Endothelial cell of umbilical vein (primary cell): ENCODE measurements at regions not wholly inside any gene's neighbourhood (a gene's known extent, or its start where the extent isn't known, plus 50 kb on each side); places are given as distances from the start of the nearest gene placed in this dataset.

Experiments used
- BruUV-seq: library from RNA; stranded (reverse); fragments of 400-500 nt; replicated peaks from 2 replicates; lab custom pipeline; 2021; lab: Mats Ljungman, UMichigan
- CTCF ChIA-PET: fragments of 300-600, 350-600 bp; sonication (Branson Sonifier 250); formaldehyde crosslinking; loops from one replicate; lab custom pipeline; 2021; ENCODE audit warnings: antibody characterized with exemption, inconsistent platforms; lab: Charles Lee
- POLR2A ChIA-PET: fragments of 300-600, 350-600 bp; sonication (Branson Sonifier 250); formaldehyde crosslinking; loops from one replicate; lab custom pipeline; 2021; ENCODE audit warnings: antibody characterized with exemption, inconsistent platforms; lab: Charles Lee
- DNase-seq: peaks from one replicate; pipeline ENCODE4 v3.0.0-alpha.2; 2011; ENCODE audit warnings: low read depth, low spot score
- FAIRE-seq: peaks from 2 replicates; lab custom pipeline; 2011; peaks lifted over from hg19 to GRCh38; lab: Jason Lieb, UNC
- H2AFZ ChIP-seq: 2 replicates; pipeline ENCODE4 v1.6.0; 2012; ENCODE audit warnings: low read depth, low read length, control low read depth, inconsistent platforms
- H3K27ac ChIP-seq: 2 replicates; pipeline ENCODE4 v1.5.1; 2011; ENCODE audit warnings: low read depth, mild to moderate bottlenecking, control low read depth, low read length, moderate library complexity; ENCODE audit not compliant: insufficient read depth
- H3K27me3 ChIP-seq, 2 experiments: 2 replicates each; pipeline versions ENCODE4 v1.6.0 to v1.6.1; 2011; ENCODE audit warnings: low read length in 2 of 2, mixed read lengths in 1 of 2; ENCODE audit not compliant: control insufficient read depth in 2 of 2, insufficient read depth in 2 of 2
- H3K36me3 ChIP-seq, 2 experiments: 2 replicates in 1 of 2; 3 replicates in 1 of 2; pipeline ENCODE4 v1.5.1; 2011; ENCODE audit warnings: low read length in 2 of 2, mild to moderate bottlenecking in 1 of 2, moderate library complexity in 1 of 2; ENCODE audit not compliant: control insufficient read depth in 2 of 2, insufficient read depth in 2 of 2; ENCODE audit errors: extremely low read depth in 1 of 2
- H3K4me1 ChIP-seq: 3 replicates; pipeline ENCODE4 v1.5.1; 2011; ENCODE audit warnings: mild to moderate bottlenecking, low read length; ENCODE audit not compliant: control insufficient read depth, insufficient read depth; ENCODE audit errors: extremely low read depth
- H3K4me2 ChIP-seq: 2 replicates; pipeline ENCODE4 v1.6.1; 2011; ENCODE audit warnings: low read length, control low read depth, mixed read lengths; ENCODE audit not compliant: insufficient read depth
- H3K4me3 ChIP-seq, 3 experiments: fragments of 200-600 bp in 1 of 3; sonication (generic), shearing (Covaris generic) in 1 of 3; replicated peaks in 1 of 3; 2 replicates each; pipeline ENCODE4 v1.5.1; 2011 to 2016; ENCODE audit warnings: control low read depth in 3 of 3, low read length in 3 of 3, mild to moderate bottlenecking in 2 of 3, inconsistent platforms in 1 of 3, low read depth in 1 of 3, moderate library complexity in 1 of 3; ENCODE audit not compliant: insufficient read depth in 1 of 3
- H3K79me2 ChIP-seq: 2 replicates; pipeline ENCODE4 v1.6.0; 2012; ENCODE audit warnings: low read length, inconsistent platforms; ENCODE audit not compliant: control insufficient read depth, insufficient read depth
- H3K9ac ChIP-seq: replicated peaks from 2 replicates; pipeline ENCODE3; 2011; ENCODE audit warnings: low read length, control low read depth; ENCODE audit not compliant: insufficient read depth; ENCODE audit errors: extremely low read depth
- H3K9me1 ChIP-seq: replicated peaks from 3 replicates; pipeline ENCODE4 v1.6.0; 2011; ENCODE audit warnings: mild to moderate bottlenecking, low read length; ENCODE audit not compliant: control insufficient read depth, insufficient read depth; ENCODE audit errors: extremely low read depth
- H3K9me3 ChIP-seq: replicated peaks from 2 replicates; pipeline ENCODE4 v1.5.1; 2012; ENCODE audit warnings: low read length, inconsistent platforms; ENCODE audit not compliant: control insufficient read depth, insufficient read depth
- H4K20me1 ChIP-seq: replicated peaks from 2 replicates; pipeline ENCODE3; 2011; ENCODE audit warnings: mild to moderate bottlenecking, low read length; ENCODE audit not compliant: control insufficient read depth, insufficient read depth; ENCODE audit errors: extremely low read depth
- EZH2 ChIP-seq: IDR thresholded peaks from 2 replicates; pipeline ENCODE4 v1.6.1; 2012; ENCODE audit warnings: borderline replicate concordance, low read depth, mild to moderate bottlenecking, moderate library complexity, low read length, inconsistent platforms; ENCODE audit not compliant: severe bottlenecking
- FOS ChIP-seq: IDR thresholded peaks from 2 replicates; pipeline ENCODE4 v1.6.1; 2011; ENCODE audit warnings: mild to moderate bottlenecking, low read length, moderate library complexity, borderline replicate concordance; ENCODE audit not compliant: insufficient read depth
- JUN ChIP-seq: IDR thresholded peaks from 2 replicates; pipeline ENCODE4 v1.6.1; 2011; ENCODE audit warnings: borderline replicate concordance, low read depth; ENCODE audit not compliant: insufficient read length, insufficient read depth
- MYC ChIP-seq: IDR thresholded peaks from one replicate; pipeline ENCODE4 v1.6.1; 2011; ENCODE audit warnings: mild to moderate bottlenecking, low read depth, low read length
- POLR2AphosphoS5 ChIP-seq: IDR thresholded peaks from 2 replicates; pipeline ENCODE4 v1.6.1; 2012; ENCODE audit warnings: low read depth, mild to moderate bottlenecking, control low read depth, low read length, moderate library complexity; ENCODE audit not compliant: insufficient read depth
- dilution Hi-C: fragments of 300-500 bp; cut with MboI; formaldehyde crosslinking; loops from one replicate; pipeline ENCODE4 v1.15.0; 2019; ENCODE audit warnings: low sequenced_read_pairs; ENCODE audit not compliant: extremely low pct_ligation_motif_present
- intact Hi-C: fragments of 100-400 bp; cut with micrococcal nuclease; formaldehyde crosslinking; loops from one replicate; pipeline ENCODE4 v1.10.0; 2022
- TF ChIP-seq, protein P1 (sequence below), 2 donors: IDR thresholded peaks; 1 replicate in 1 of 2; 2 replicates in 1 of 2; pipeline ENCODE4 v1.5.1; 2011; ENCODE audit warnings: low read length in 2 of 2, mild to moderate bottlenecking in 2 of 2, moderate library complexity in 2 of 2, control low read depth in 1 of 2, inconsistent platforms in 1 of 2, low read depth in 1 of 2; ENCODE audit not compliant: insufficient read depth in 1 of 2; ENCODE audit errors: extremely low read depth in 1 of 2
- TF ChIP-seq, protein P2 (sequence below): IDR thresholded peaks from 2 replicates; pipeline ENCODE4 v1.6.1; 2011; ENCODE audit not compliant: insufficient read depth, insufficient read length

- no peak for DNase-seq
- POLR2A ChIA-PET: no interaction called here
- CTCF ChIA-PET: interaction anchor here (0.8 to 1.2 kb wide), 4 partner anchors 9 to 486 kb away, joined by 3 to 4 read pairs (median 3); no protein-coding TSS in a partner anchor
Observed at GRCh38 chr12:91868054-91868453, 277.6 kb downstream of the BTG1 start.

More at GRCh38 chr12:91868054-91868453, 277.6 kb downstream of the BTG1 start:
- Histone ChIP-seq H2AFZ (no peak overlapping the region), H3K4me1 (no peaks in the 10 kb centered on the region), H4K20me1 (no peaks in the 10 kb centered on the region), H3K27me3 (no peaks in the 10 kb centered on the region), H3K36me3 (no peaks in the 10 kb centered on the region), H3K9ac (no peak overlapping the region), H3K9me3 (no peaks in the 10 kb centered on the region), H3K4me2 (no peak overlapping the region), H3K79me2 (no peaks in the 10 kb centered on the region), H3K27ac (no peak overlapping the region), H3K4me3 (no peak overlapping the region), H3K9me1 (no peaks in the 10 kb centered on the region)
- dilution Hi-C loops: no loop called here
- intact Hi-C loops: no loop called here
- TF ChIP-seq JUN (no peak), EZH2 (no peak), MYC (no peak), POLR2AphosphoS5 (no peak), FOS (no peak)
- TF ChIP-seq, protein P1, sequence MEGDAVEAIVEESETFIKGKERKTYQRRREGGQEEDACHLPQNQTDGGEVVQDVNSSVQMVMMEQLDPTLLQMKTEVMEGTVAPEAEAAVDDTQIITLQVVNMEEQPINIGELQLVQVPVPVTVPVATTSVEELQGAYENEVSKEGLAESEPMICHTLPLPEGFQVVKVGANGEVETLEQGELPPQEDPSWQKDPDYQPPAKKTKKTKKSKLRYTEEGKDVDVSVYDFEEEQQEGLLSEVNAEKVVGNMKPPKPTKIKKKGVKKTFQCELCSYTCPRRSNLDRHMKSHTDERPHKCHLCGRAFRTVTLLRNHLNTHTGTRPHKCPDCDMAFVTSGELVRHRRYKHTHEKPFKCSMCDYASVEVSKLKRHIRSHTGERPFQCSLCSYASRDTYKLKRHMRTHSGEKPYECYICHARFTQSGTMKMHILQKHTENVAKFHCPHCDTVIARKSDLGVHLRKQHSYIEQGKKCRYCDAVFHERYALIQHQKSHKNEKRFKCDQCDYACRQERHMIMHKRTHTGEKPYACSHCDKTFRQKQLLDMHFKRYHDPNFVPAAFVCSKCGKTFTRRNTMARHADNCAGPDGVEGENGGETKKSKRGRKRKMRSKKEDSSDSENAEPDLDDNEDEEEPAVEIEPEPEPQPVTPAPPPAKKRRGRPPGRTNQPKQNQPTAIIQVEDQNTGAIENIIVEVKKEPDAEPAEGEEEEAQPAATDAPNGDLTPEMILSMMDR (IDR thresholded peaks at IDR 0.05; ENCODE audit: extremely low read depth in 1 of 2, insufficient read depth in 1 of 2, low read depth in 1 of 2, low read length in 2 of 2): no peak
- TF ChIP-seq, protein P2, sequence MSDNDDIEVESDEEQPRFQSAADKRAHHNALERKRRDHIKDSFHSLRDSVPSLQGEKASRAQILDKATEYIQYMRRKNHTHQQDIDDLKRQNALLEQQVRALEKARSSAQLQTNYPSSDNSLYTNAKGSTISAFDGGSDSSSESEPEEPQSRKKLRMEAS: no peak
- FAIRE-seq: no peak
- no TSS peak for BruUV-seq
